Activated T-cell treated with anti-CD3 and anti-CD28 coated beads for 24 hours (primary cell): ENCODE measurements at regions not wholly inside any gene's neighbourhood (a gene's known extent, or its start where the extent isn't known, plus 50 kb on each side); places are given as distances from the start of the nearest gene placed in this dataset.

Experiments used
- DNase-seq: peaks from one replicate; pipeline ENCODE4 v3.0.0-alpha.2; 2020; ENCODE audit warnings: low read depth

- no peak for DNase-seq
Observed at GRCh38 chr12:20199780-20200179, 168.6 kb upstream of the PDE3A start.

- DNase-seq: no peak
Observed at GRCh38 chr12:20201733-20202132, 166.6 kb upstream of the PDE3A start.

- DNase-seq: no peak
Observed at GRCh38 chr12:20205854-20206253, 162.5 kb upstream of the PDE3A start.

- DNase-seq: no peak
Observed at GRCh38 chr12:20206410-20206809, 161.9 kb upstream of the PDE3A start.

GRCh38 chr12:20210621-20211215 lies 157.6 kb upstream of the PDE3A start:
- no peak for DNase-seq

- no peak for DNase-seq
Observed at GRCh38 chr12:20211541-20211940, 156.8 kb upstream of the PDE3A start.

- no peak for DNase-seq
Observed at GRCh38 chr12:20211981-20212421, 156.3 kb upstream of the PDE3A start.

GRCh38 chr12:20212658-20213555 lies 155.4 kb upstream of the PDE3A start:
- DNase-seq: no peak

GRCh38 chr12:20213723-20214625 lies 154.4 kb upstream of the PDE3A start:
- DNase-seq: no peak

- DNase-seq: no peak
Observed at GRCh38 chr12:20220339-20220738, 148.0 kb upstream of the PDE3A start.

- DNase-seq: no peak
Observed at GRCh38 chr12:20232931-20233675, 135.2 kb upstream of the PDE3A start.

- no peak for DNase-seq
Observed at GRCh38 chr12:20234474-20234873, 133.9 kb upstream of the PDE3A start.

GRCh38 chr12:20237091-20237490 lies 131.2 kb upstream of the PDE3A start:
- no peak for DNase-seq

GRCh38 chr12:20245491-20245890 lies 122.8 kb upstream of the PDE3A start:
- no peak for DNase-seq

GRCh38 chr12:20248646-20249045 lies 119.7 kb upstream of the PDE3A start:
- no peak for DNase-seq

- no peak for DNase-seq
Observed at GRCh38 chr12:20250761-20251160, 117.6 kb upstream of the PDE3A start.

GRCh38 chr12:20257311-20257710 lies 111.0 kb upstream of the PDE3A start:
- DNase-seq: no peak

- no peak for DNase-seq
Observed at GRCh38 chr12:20259786-20260185, 108.6 kb upstream of the PDE3A start.

GRCh38 chr12:20260851-20261250 lies 107.5 kb upstream of the PDE3A start:
- DNase-seq: no peak

GRCh38 chr12:20262119-20262518 lies 106.2 kb upstream of the PDE3A start:
- no peak for DNase-seq

GRCh38 chr12:20264026-20264425 lies 104.3 kb upstream of the PDE3A start:
- DNase-seq: no peak

GRCh38 chr12:20264608-20265114 lies 103.7 kb upstream of the PDE3A start:
- no peak for DNase-seq
